SK-N-SH (cell line): ENCODE measurements at regions not wholly inside any gene's neighbourhood (a gene's known extent, or its start where the extent isn't known, plus 50 kb on each side); places are given as distances from the start of the nearest gene placed in this dataset.

Experiments used
- CTCF ChIA-PET: fragments of 300-600, 350-600 bp; formaldehyde crosslinking; extraction: SDS; loops from one replicate; lab custom pipeline; 2021; lab: Yijun Ruan, JAX
- POLR2A ChIA-PET: fragments of 350-600 bp; sonication (Branson Sonifier 250); formaldehyde crosslinking; extraction: SDS; loops from one replicate; lab custom pipeline; 2020; ENCODE audit warnings: antibody characterized with exemption, inconsistent platforms; lab: Yijun Ruan, JAX
- DNase-seq: peaks from one replicate; pipeline ENCODE4 v3.0.0; 2012
- H2AFZ ChIP-seq: fragments of 200-600 bp; sonication (generic); 2 replicates; pipeline ENCODE4 v1.8.1; 2016; ENCODE audit warnings: antibody characterized with exemption, mild to moderate bottlenecking, low read depth
- H3F3A ChIP-seq: fragments of 200-600 bp; sonication (generic); replicated peaks from 2 replicates; pipeline ENCODE3; 2016; ENCODE audit warnings: antibody characterized with exemption, mild to moderate bottlenecking; ENCODE audit not compliant: insufficient read depth
- H3K27ac ChIP-seq, 2 experiments: fragments of 200-500 bp in 1 of 2; fragments of 200-600 bp in 1 of 2; sonication (Bioruptor generic) in 1 of 2; sonication (generic), shearing (Covaris generic) in 1 of 2; 2 replicates each; pipeline versions ENCODE4 v1.5.1 to v1.6.1; 2014 to 2016; ENCODE audit warnings: low read depth in 2 of 2, inconsistent platforms in 1 of 2, low read length in 1 of 2, mild to moderate bottlenecking in 1 of 2, mixed read lengths in 1 of 2
- H3K27me3 ChIP-seq: fragments of 200-600 bp; sonication (generic), shearing (Covaris generic); 2 replicates; pipeline ENCODE4 v1.6.1; 2016; ENCODE audit warnings: mixed run types; ENCODE audit not compliant: insufficient read depth
- H3K36me3 ChIP-seq, 2 experiments: fragments of 200-500 bp in 1 of 2; fragments of 200-600 bp in 1 of 2; sonication (Bioruptor generic) in 1 of 2; sonication (generic) in 1 of 2; replicated peaks in 1 of 2; 2 replicates each; pipeline versions ENCODE3 to v1.5.1; 2014 to 2016; ENCODE audit warnings: low read length in 1 of 2, mild to moderate bottlenecking in 1 of 2; ENCODE audit not compliant: insufficient read depth in 2 of 2, control insufficient read depth in 1 of 2
- H3K4me1 ChIP-seq, 2 experiments: fragments of 200-500 bp in 1 of 2; fragments of 200-600 bp in 1 of 2; sonication (Bioruptor generic) in 1 of 2; sonication (generic), shearing (Covaris generic) in 1 of 2; 2 replicates each; pipeline versions ENCODE4 v1.5.1 to v1.6.1; 2014 to 2016; ENCODE audit warnings: low read depth in 1 of 2, low read length in 1 of 2, mixed run types in 1 of 2; ENCODE audit not compliant: insufficient read depth in 2 of 2, control insufficient read depth in 1 of 2
- H3K4me2 ChIP-seq: fragments of 200-600 bp; sonication (generic), shearing (Covaris generic); 2 replicates; pipeline ENCODE4 v1.6.1; 2017; ENCODE audit warnings: mixed run types
- H3K4me3 ChIP-seq, 2 experiments: fragments of 200-500 bp in 1 of 2; fragments of 200-600 bp in 1 of 2; sonication (Bioruptor generic) in 1 of 2; sonication (generic), shearing (Covaris generic) in 1 of 2; 2 replicates each; pipeline versions ENCODE4 v1.5.1 to v1.8.1; 2014 to 2016; ENCODE audit warnings: low read depth in 2 of 2, inconsistent platforms in 1 of 2, low read length in 1 of 2, mild to moderate bottlenecking in 1 of 2, mixed read lengths in 1 of 2, moderate library complexity in 1 of 2
- H3K79me2 ChIP-seq: fragments of 200-600 bp; sonication (generic); 2 replicates; pipeline ENCODE4 v1.8.1; 2017; ENCODE audit warnings: mild to moderate bottlenecking; ENCODE audit not compliant: insufficient read depth
- H3K9ac ChIP-seq: fragments of 200-600 bp; sonication (generic); 2 replicates; pipeline ENCODE4 v1.6.1; 2017; ENCODE audit warnings: mixed run types
- H3K9me2 ChIP-seq: fragments of 200-600 bp; sonication (generic); 2 replicates; pipeline ENCODE4 v1.6.1; 2017; ENCODE audit warnings: mixed run types
- H3K9me3 ChIP-seq: fragments of 200-600 bp; sonication (generic); 2 replicates; pipeline ENCODE4 v1.6.1; 2017; ENCODE audit warnings: mixed run types, mild to moderate bottlenecking, moderate library complexity
- H4K20me1 ChIP-seq: fragments of 200-600 bp; sonication (generic); 2 replicates; pipeline ENCODE4 v1.6.1; 2017; ENCODE audit warnings: mild to moderate bottlenecking, mixed run types; ENCODE audit not compliant: insufficient read depth
- CHD2 ChIP-seq: fragments of 150-350 bp; IDR thresholded peaks from 2 replicates; pipeline ENCODE4 v1.6.1; 2018; ENCODE audit warnings: low read length; ENCODE audit not compliant: partially characterized antibody
- EP300 ChIP-seq, 2 experiments: IDR thresholded peaks; 2 replicates each; pipeline versions ENCODE4 v1.4.0 to v1.6.1; 2012; ENCODE audit warnings: borderline replicate concordance in 1 of 2, low read depth in 1 of 2, low read length in 1 of 2
- EZH2phosphoT487 ChIP-seq: fragments of 200-600 bp; sonication (generic); IDR thresholded peaks from 2 replicates; pipeline ENCODE4 v1.6.1; 2017; ENCODE audit warnings: low read depth, mixed run types, mild to moderate bottlenecking, antibody characterized with exemption, moderate library complexity, borderline replicate concordance
- FOSL2 ChIP-seq: IDR thresholded peaks from 2 replicates; pipeline ENCODE4 v1.4.0; 2012; ENCODE audit warnings: low read depth, mild to moderate bottlenecking, moderate library complexity, borderline replicate concordance
- GABPA ChIP-seq: IDR thresholded peaks from 2 replicates; pipeline ENCODE4 v1.4.0; 2012; ENCODE audit warnings: low read depth, mild to moderate bottlenecking
- GATA2 ChIP-seq: sonication (generic); formaldehyde crosslinking; IDR thresholded peaks from 2 replicates; pipeline ENCODE4 v1.5.0; 2020; ENCODE audit warnings: mild to moderate bottlenecking, missing genetic modification reagents
- MEF2A ChIP-seq: IDR thresholded peaks from 2 replicates; pipeline ENCODE4 v1.4.0; 2012; ENCODE audit warnings: low read depth, borderline replicate concordance
- NFIC ChIP-seq: IDR thresholded peaks from 2 replicates; pipeline ENCODE4 v1.4.0; 2012; ENCODE audit warnings: borderline replicate concordance
- RCOR1 ChIP-seq: fragments of 150-350 bp; IDR thresholded peaks from 2 replicates; pipeline ENCODE4 v1.6.1; 2017; ENCODE audit warnings: antibody characterized with exemption, low read length
- RFX5 ChIP-seq: IDR thresholded peaks from 2 replicates; pipeline ENCODE4 v1.6.1; 2012; ENCODE audit warnings: mild to moderate bottlenecking, improper control_type of control experiment, low read length
- SMC3 ChIP-seq: IDR thresholded peaks from 2 replicates; pipeline ENCODE4 v1.6.1; 2012; ENCODE audit warnings: low read depth, low read length, improper control_type of control experiment
- TCF12 ChIP-seq: IDR thresholded peaks from 2 replicates; pipeline ENCODE4 v1.4.0; 2012
- TEAD4 ChIP-seq: IDR thresholded peaks from 2 replicates; pipeline ENCODE4 v1.4.0; 2012; ENCODE audit warnings: mild to moderate bottlenecking, borderline replicate concordance; ENCODE audit not compliant: insufficient read depth
- USF1 ChIP-seq: IDR thresholded peaks from 2 replicates; pipeline ENCODE4 v1.4.0; 2012; ENCODE audit warnings: low read depth, borderline replicate concordance
- YY1 ChIP-seq: IDR thresholded peaks from 2 replicates; pipeline ENCODE4 v1.4.0; 2012; ENCODE audit warnings: low read depth, mild to moderate bottlenecking
- WGBS: methylation state at CpG from one replicate; pipeline ENCODE4 v1.1.6; 2017; ENCODE audit warnings: low lambda C conversion rate; 5-methylcytosine and 5-hydroxymethylcytosine counted together

- TF ChIP-seq EZH2phosphoT487 (no peak), GATA2 (CRISPR knock-in tag) (no peak), RFX5 (no peak), MEF2A (no peak), NFIC (no peak)
Measured at GRCh38 chr2:62404913-62405312, 101.1 kb downstream of the TMEM17 start (continued).

GRCh38 chr2:62402156-62402555 is 103.8 kb downstream of the TMEM17 start:
- no peak overlapping the region for H3K4me3 ChIP-seq
- H2AFZ ChIP-seq, result no peak overlapping the region
- DNase-seq, result no peak
- POLR2A ChIA-PET, result no interaction called here
- TF ChIP-seq TCF12 (no peak), RCOR1 (no peak), NFIC (no peak)
- H3F3A ChIP-seq, result no peaks in the 10 kb centered on the region
- H3K9me3 ChIP-seq, result no peaks in the 10 kb centered on the region
- no peak overlapping the region for H3K27ac ChIP-seq
- H3K27me3 ChIP-seq, result no peaks in the 10 kb centered on the region
- H3K9me2 ChIP-seq, result no peaks in the 10 kb centered on the region
- H4K20me1 ChIP-seq, result no peaks in the 10 kb centered on the region
- no peaks in the 10 kb centered on the region for H3K36me3 ChIP-seq
- CTCF ChIA-PET, result interaction anchor here (0.5 to 3.1 kb wide), 3 partner anchors 9 to 409 kb away, joined by 3 to 14 read pairs (median 11); no protein-coding TSS in a partner anchor
- no peak overlapping the region for H3K4me2 ChIP-seq
- H3K79me2 ChIP-seq, result no peaks in the 10 kb centered on the region
- no peaks in the 10 kb centered on the region; a peak in 1 of 4 replicates for H3K4me1 ChIP-seq
- WGBS, result 67% methylated on average over 3 of the region's 3 CpGs
- no peak overlapping the region for H3K9ac ChIP-seq

- Histone ChIP-seq H3K4me3 (no peak overlapping the region), H3K79me2 (no peaks in the 10 kb centered on the region), H3K36me3 (no peaks in the 10 kb centered on the region), H4K20me1 (no peaks in the 10 kb centered on the region), H3K9me3 (no peaks in the 10 kb centered on the region), H3F3A (no peaks in the 10 kb centered on the region), H3K9me2 (no peaks in the 10 kb centered on the region), H2AFZ (no peak overlapping the region), H3K9ac (no peak overlapping the region), H3K27me3 (no peaks in the 10 kb centered on the region), H3K4me2 (no peak overlapping the region), H3K4me1 (no peaks in the 10 kb centered on the region), H3K27ac (no peak overlapping the region)
- DNase-seq, result no peak
- WGBS, result 77% methylated on average over 2 of the region's 3 CpGs
- CTCF ChIA-PET, result interaction anchor here (1.0 to 2.2 kb wide), 2 partner anchors 28 to 405 kb away, joined by 3 to 6 read pairs; no protein-coding TSS in a partner anchor
- POLR2A ChIA-PET, result no interaction called here
- TF ChIP-seq GATA2 (CRISPR knock-in tag), result no peak
- no peak for TF ChIP-seq TEAD4
- TF ChIP-seq YY1, result no peak
- TF ChIP-seq EP300 (IDR thresholded peaks at IDR 0.05; ENCODE audit: borderline replicate concordance in 1 of 2, low read depth in 1 of 2, low read length in 1 of 2), result no peak
- TF ChIP-seq RCOR1, result no peak
- TF ChIP-seq GABPA, result no peak
- TF ChIP-seq USF1, result no peak
- no peak for TF ChIP-seq FOSL2
- TF ChIP-seq SMC3, result no peak
- no peak for TF ChIP-seq EZH2phosphoT487
- no peak for TF ChIP-seq CHD2
Measured at GRCh38 chr2:62398356-62398755, 107.6 kb downstream of the TMEM17 start.
